Esophagus muscularis mucosa (tissue), 4 donors: ENCODE measurements at regions not wholly inside any gene's neighbourhood (a gene's known extent, or its start where the extent isn't known, plus 50 kb on each side); places are given as distances from the start of the nearest gene placed in this dataset.
"Not testable (repeated sequence)": the region's sequence is repeated elsewhere in the genome, so short reads cannot be mapped to it uniquely, and the experiment has no call there.

Experiments used
- DNase-seq: peaks from one replicate; pipeline ENCODE4 v3.0.0-alpha.2; 2017; ENCODE audit errors: extremely low spot score
- H3K27ac ChIP-seq, 4 donors: fragments of 200-600 bp; sonication (generic); replicated peaks in 1 of 4; 1 replicate in 3 of 4; 2 replicates in 1 of 4; pipeline ENCODE4 v1.5.1; 2016 to 2019; ENCODE audit warnings: mild to moderate bottlenecking in 1 of 4
- H3K27me3 ChIP-seq, 4 donors: fragments of 200-600 bp; sonication (generic); one replicate each; pipeline versions ENCODE4 v1.5.1 to v1.6.0; 2016 to 2019
- H3K36me3 ChIP-seq, 4 donors: fragments of 200-600 bp; sonication (generic); one replicate each; pipeline ENCODE4 v1.5.1; 2016 to 2019
- H3K4me1 ChIP-seq, 4 donors: fragments of 200-600 bp; sonication (generic); one replicate each; pipeline ENCODE4 v1.5.1; 2016 to 2019
- H3K4me3 ChIP-seq, 4 donors: fragments of 200-600 bp; sonication (generic); 1 replicate in 2 of 4; 2 replicates in 2 of 4; pipeline ENCODE4 v1.5.1; 2016 to 2019; ENCODE audit warnings: mild to moderate bottlenecking in 4 of 4, moderate library complexity in 1 of 4
- H3K9me3 ChIP-seq, 4 donors: fragments of 200-600 bp; sonication (generic); 1 replicate in 3 of 4; 2 replicates in 1 of 4; pipeline ENCODE4 v1.5.1; 2016 to 2019
- EP300 ChIP-seq: sonication (generic); formaldehyde crosslinking; IDR thresholded peaks from one replicate; pipeline ENCODE4 v1.6.1; 2017; ENCODE audit warnings: antibody characterized with exemption
- POLR2A ChIP-seq: fragments of 450-650 bp; IDR thresholded peaks from one replicate; pipeline ENCODE4 v1.6.1; 2017; ENCODE audit warnings: antibody characterized with exemption, moderate library complexity, mild to moderate bottlenecking, low read depth
- POLR2AphosphoS5 ChIP-seq, 2 donors: sonication (generic); formaldehyde crosslinking; IDR thresholded peaks; one replicate each; pipeline ENCODE4 v1.6.1; 2017; ENCODE audit warnings: antibody characterized with exemption in 2 of 2
- WGBS: methylation state at CpG from one replicate; pipeline ENCODE4 v1.1.5; 2018; 5-methylcytosine and 5-hydroxymethylcytosine counted together
- intact Hi-C: fragments of 100-400 bp; cut with DNase I; formaldehyde crosslinking; loops from one replicate; pipeline ENCODE4 v1.15.1; 2023
- TF ChIP-seq, protein P1 (sequence below), 3 experiments: fragments of 200-600 bp in 2 of 3; fragments of 450-650 bp in 1 of 3; sonication (generic) in 2 of 3; IDR thresholded peaks; one replicate each; pipeline ENCODE4 v1.5.1; 2017 to 2019; ENCODE audit warnings: antibody characterized with exemption in 3 of 3, mild to moderate bottlenecking in 2 of 3, moderate library complexity in 1 of 3

DNA sequence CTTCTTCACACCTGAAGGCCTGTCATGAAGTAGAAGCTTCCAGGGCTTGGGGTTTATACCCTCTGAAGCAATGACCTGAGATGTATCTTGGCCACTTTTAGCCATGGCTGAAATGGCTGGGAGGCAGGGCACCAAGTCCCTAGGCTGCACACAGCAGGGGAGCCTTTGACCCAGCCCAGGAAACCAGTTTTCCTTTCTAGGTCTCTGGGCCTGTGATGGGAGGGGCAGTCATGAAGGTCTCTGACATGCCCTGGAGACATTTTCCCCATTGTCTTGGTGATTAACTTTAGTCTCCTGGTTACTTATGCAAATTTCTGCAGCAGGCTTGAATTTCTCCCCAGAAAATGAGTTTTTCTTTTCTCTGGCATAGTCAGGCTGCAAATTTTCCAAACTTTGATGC lies 511.0 kb upstream of the KLHL4 start:
- no peak for DNase-seq
- Histone ChIP-seq H3K27ac (no peak overlapping the region), H3K9me3 (no peaks in the 10 kb centered on the region), H3K4me1 (no peaks in the 10 kb centered on the region), H3K4me3 (no peak overlapping the region), H3K27me3 (no peaks in the 10 kb centered on the region), H3K36me3 (no peaks in the 10 kb centered on the region)
- TF ChIP-seq, protein P1, sequence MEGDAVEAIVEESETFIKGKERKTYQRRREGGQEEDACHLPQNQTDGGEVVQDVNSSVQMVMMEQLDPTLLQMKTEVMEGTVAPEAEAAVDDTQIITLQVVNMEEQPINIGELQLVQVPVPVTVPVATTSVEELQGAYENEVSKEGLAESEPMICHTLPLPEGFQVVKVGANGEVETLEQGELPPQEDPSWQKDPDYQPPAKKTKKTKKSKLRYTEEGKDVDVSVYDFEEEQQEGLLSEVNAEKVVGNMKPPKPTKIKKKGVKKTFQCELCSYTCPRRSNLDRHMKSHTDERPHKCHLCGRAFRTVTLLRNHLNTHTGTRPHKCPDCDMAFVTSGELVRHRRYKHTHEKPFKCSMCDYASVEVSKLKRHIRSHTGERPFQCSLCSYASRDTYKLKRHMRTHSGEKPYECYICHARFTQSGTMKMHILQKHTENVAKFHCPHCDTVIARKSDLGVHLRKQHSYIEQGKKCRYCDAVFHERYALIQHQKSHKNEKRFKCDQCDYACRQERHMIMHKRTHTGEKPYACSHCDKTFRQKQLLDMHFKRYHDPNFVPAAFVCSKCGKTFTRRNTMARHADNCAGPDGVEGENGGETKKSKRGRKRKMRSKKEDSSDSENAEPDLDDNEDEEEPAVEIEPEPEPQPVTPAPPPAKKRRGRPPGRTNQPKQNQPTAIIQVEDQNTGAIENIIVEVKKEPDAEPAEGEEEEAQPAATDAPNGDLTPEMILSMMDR (IDR thresholded peaks at IDR 0.05), result no peak
- TF ChIP-seq POLR2AphosphoS5 (IDR thresholded peaks at IDR 0.05), result no peak
- no peak for TF ChIP-seq EP300
- no peak for TF ChIP-seq POLR2A
- intact Hi-C loops, result no loop called here

DNA sequence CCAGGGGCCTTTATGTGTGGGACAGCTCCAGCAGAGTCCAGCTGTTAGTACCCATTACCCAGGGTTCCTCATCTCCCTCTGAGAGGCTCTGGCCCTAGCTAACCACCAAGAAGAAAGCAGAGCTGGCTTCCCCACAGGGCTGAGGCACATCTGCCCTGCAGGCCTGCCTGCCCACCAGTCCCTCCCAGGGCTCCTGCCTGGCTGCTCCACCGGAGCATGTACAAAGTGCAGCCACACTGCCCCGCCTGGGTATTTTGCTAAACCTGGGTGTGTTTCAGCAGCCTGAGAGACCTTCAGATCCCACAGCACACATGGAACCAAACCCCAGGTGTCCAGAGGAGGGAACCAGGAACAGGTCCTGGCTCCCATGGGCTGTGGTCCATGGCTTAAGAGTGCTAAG lies 500.4 kb upstream of the KLHL4 start:
- Histone ChIP-seq H3K27ac (no peak overlapping the region), H3K4me1 (no peaks in the 10 kb centered on the region), H3K9me3 (peaks cover 0 to 10% (median 0%) of the 10 kb centered on the region in 4 donors), H3K4me3 (no peak overlapping the region), H3K36me3 (no peaks in the 10 kb centered on the region), H3K27me3 (no peaks in the 10 kb centered on the region)
- intact Hi-C loops, result no loop called here
- no CpG with 5 or more reads among the region's 2 CpGs for WGBS
- no peak for DNase-seq
- TF ChIP-seq EP300 (no peak), POLR2A (no peak), POLR2AphosphoS5 (IDR thresholded peaks at IDR 0.05) (no peak)
- TF ChIP-seq, protein P1 (IDR thresholded peaks at IDR 0.05), result no peak

DNA sequence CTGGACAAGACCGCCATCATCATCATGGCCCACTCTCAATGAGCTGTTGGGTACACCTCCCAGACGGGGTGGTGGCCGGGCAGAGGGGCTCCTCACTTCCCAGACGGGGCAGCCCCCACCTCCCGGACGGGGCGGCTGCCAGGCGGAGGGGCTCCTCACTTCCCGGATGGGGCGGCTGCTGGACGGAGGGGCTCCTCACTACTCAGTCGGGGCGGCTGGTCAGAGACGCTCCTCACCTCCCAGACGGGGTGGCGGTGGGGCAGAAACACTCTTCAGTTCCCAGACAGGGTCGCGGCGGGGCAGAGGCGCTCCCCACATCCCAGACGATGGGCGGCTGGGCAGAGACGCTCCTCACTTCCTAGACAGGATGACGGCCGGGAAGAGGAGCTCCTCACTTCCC lies 484.5 kb upstream of the KLHL4 start:
- H3K36me3 ChIP-seq, H3K9me3 ChIP-seq, H3K4me1 ChIP-seq, H3K27ac ChIP-seq, DNase-seq, H3K4me3 ChIP-seq, intact Hi-C loops, H3K27me3 ChIP-seq: not testable (repeated sequence)
- 89% methylated on average over 22 of the region's 25 CpGs for WGBS

DNA sequence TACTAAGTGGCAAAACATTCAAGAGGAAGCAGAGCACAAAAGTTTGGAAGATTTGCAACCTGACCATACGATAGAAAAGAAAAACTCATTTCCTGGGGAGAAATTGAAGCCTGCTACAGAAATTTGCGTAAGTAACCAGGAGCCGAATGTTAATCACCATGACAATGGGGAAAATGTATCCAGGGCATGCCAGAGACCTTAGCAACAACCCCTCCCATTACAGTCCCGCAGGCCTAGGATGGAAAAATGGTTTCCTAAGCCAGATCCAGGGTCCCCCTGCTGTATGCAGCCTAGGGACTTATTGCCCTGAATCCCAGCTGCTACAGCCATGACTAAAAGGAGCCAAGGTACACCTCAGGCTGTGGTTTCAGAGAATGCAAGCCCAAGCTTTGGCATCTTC lies 472.2 kb upstream of the KLHL4 start:
- no peak for TF ChIP-seq EP300
- TF ChIP-seq, protein P1 (IDR thresholded peaks at IDR 0.05), result no peak
- WGBS, result 70% methylated on average over 4 of the region's 4 CpGs
- Histone ChIP-seq H3K27me3 (no peaks in the 10 kb centered on the region), H3K9me3 (no peaks in the 10 kb centered on the region), H3K36me3 (no peaks in the 10 kb centered on the region), H3K4me1 (no peaks in the 10 kb centered on the region), H3K4me3 (no peak overlapping the region), H3K27ac (no peak overlapping the region)
- DNase-seq, result no peak
- intact Hi-C loops, result no loop called here

DNA sequence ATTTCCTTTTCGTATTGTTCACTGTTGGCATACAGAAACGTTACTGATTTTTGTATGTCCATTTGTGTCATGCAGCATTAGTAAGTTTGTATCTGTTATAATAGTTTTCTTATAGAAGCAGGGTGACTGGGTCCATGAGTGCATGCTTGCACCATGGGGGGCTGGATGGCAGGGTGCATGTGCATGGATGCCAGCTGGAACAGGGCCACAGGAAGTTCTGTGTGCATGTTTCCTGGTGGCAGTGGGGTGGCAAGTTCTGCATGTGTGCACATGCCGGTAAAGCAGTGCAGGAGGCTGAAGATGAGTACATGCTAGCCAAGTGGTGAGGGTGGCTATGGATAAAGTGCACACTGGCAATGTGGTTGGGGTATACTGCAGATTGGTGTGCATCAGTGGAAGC lies 468.0 kb upstream of the KLHL4 start:
- 71% methylated on average over 2 of the region's 3 CpGs for WGBS
- Histone ChIP-seq H3K4me1 (no peaks in the 10 kb centered on the region), H3K36me3 (no peaks in the 10 kb centered on the region), H3K27ac (no peak overlapping the region), H3K9me3 (no peaks in the 10 kb centered on the region), H3K4me3 (no peak overlapping the region), H3K27me3 (no peaks in the 10 kb centered on the region)
- intact Hi-C loops, result no loop called here
- no peak for DNase-seq
- TF ChIP-seq POLR2AphosphoS5 (IDR thresholded peaks at IDR 0.05), result no peak
- no peak for TF ChIP-seq EP300
- TF ChIP-seq POLR2A, result no peak
- TF ChIP-seq, protein P1 (IDR thresholded peaks at IDR 0.05), result no peak
